Type B pancreatic cell (in vitro differentiated cells): ENCODE measurements at regions not wholly inside any gene's neighbourhood (a gene's known extent, or its start where the extent isn't known, plus 50 kb on each side); places are given as distances from the start of the nearest gene placed in this dataset.
A peak's percentile ranks its signal among the peaks of the same experiment; 100 is the strongest.

Experiments used
- DNase-seq: peaks from one replicate; pipeline ENCODE4 v3.0.0; 2021; ENCODE audit warnings: mixed read lengths; ENCODE audit not compliant: unreplicated experiment; ENCODE audit errors: extremely low spot score
- H3K27ac Mint-ChIP-seq: 2 replicates; pipeline ENCODE4 v1.8.0; 2021; ENCODE audit warnings: mild to moderate bottlenecking, mixed read lengths
- H3K27me3 Mint-ChIP-seq: 2 replicates; pipeline ENCODE4 v1.8.0; 2021; ENCODE audit warnings: mixed read lengths
- H3K36me3 Mint-ChIP-seq: 2 replicates; pipeline ENCODE4 v1.8.0; 2021; ENCODE audit warnings: mixed read lengths
- H3K4me1 Mint-ChIP-seq: one replicate; pipeline ENCODE4 v1.8.0; 2021; ENCODE audit warnings: mixed read lengths; ENCODE audit not compliant: unreplicated experiment
- H3K4me3 Mint-ChIP-seq: 2 replicates; pipeline ENCODE4 v1.8.0; 2021; ENCODE audit warnings: mild to moderate bottlenecking, mixed read lengths
- H3K9me3 Mint-ChIP-seq: 2 replicates; pipeline ENCODE4 v1.8.0; 2021; ENCODE audit warnings: mixed read lengths
- CTCF ChIP-seq: fragments of 200-600 bp; sonication (generic); conservative IDR thresholded peaks from 2 replicates; pipeline ENCODE4 v1.5.0; 2021; ENCODE audit warnings: antibody characterized with exemption, mild to moderate bottlenecking

DNA sequence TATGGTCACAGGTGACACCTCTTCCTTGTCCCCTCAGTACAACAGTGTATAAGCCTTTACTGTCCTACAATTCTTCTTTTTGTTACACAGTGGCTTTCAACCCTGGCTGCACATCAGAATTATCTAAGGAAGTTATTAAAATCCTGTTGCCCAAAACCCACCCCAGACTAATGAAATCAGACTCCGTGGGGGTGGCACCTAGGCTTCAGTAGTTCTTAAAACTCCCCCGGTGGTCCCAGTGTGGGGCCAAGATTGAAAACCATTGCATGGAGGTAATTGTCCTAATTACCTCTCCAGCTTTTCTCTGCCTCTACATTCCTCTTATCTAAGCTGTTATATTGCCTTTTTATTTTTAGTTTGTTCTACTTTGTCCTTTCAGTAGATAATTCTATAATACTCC lies 172.8 kb downstream of the DAD1 start:
- Mint-ChIP-seq H3K27me3 (peaks cover 23% of the 10 kb centered on the region), H3K36me3 (peaks cover 4% of the 10 kb centered on the region), H3K4me1 (peaks cover 46% of the 10 kb centered on the region)

GRCh38 chr14:22415605-22415959 lies 173.4 kb downstream of the DAD1 start:
- H3K27me3 Mint-ChIP-seq: peaks cover 23% of the 10 kb centered on the region
- peaks cover 4% of the 10 kb centered on the region for H3K36me3 Mint-ChIP-seq
- no peak for DNase-seq
- H3K4me1 Mint-ChIP-seq: peaks cover 46% of the 10 kb centered on the region
- no peak for TF ChIP-seq CTCF
- peaks cover 10% of the 10 kb centered on the region for H3K9me3 Mint-ChIP-seq
- H3K27ac Mint-ChIP-seq: no peak overlapping the region
- H3K4me3 Mint-ChIP-seq: peak overlapping the region; percentile 22

More for the DNA sequence above, 172.8 kb downstream of the DAD1 start:
- Mint-ChIP-seq H3K4me3 (no peak overlapping the region), H3K27ac (no peak overlapping the region), H3K9me3 (peaks cover 10% of the 10 kb centered on the region)
- no peak for TF ChIP-seq CTCF
- no peak for DNase-seq

- Mint-ChIP-seq H3K27me3 (peaks cover 20% of the 10 kb centered on the region), H3K9me3 (peaks cover 6% of the 10 kb centered on the region), H3K27ac (no peak overlapping the region), H3K4me1 (peaks cover 43% of the 10 kb centered on the region), H3K36me3 (peaks cover under 1% of the 10 kb centered on the region), H3K4me3 (peak overlapping the region; percentile 22)
- no peak for DNase-seq
- TF ChIP-seq CTCF: no peak
Measured at GRCh38 chr14:22414876-22415604, 174.0 kb downstream of the DAD1 start.

DNA sequence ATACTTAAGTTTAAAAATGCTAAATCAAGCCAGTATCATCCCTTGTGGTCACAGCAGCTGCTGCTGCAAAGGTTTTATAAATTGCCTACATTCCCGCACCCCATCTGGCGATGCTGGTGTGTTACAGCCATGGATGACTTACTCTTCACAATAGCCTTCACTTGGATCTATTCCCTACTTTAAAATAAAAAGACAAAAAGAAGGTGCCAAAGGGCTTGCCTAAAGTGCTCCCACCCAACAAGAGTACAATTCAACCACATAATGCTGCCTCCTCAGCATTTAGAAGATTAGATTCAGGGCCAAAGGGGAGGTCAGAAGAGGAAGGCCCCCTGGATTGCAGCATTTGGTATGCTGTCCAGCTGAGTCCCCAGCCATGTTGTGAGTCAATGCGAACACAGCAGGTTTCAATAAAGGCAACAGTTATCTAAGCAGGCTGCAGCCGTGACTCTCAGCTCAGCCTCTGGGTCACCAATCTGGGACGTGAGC lies 176.1 kb downstream of the DAD1 start:
- no peaks in the 10 kb centered on the region for H3K9me3 Mint-ChIP-seq
- no peak for DNase-seq
- H3K27me3 Mint-ChIP-seq: peaks cover 18% of the 10 kb centered on the region
- H3K4me3 Mint-ChIP-seq: no peak overlapping the region
- no peak overlapping the region for H3K27ac Mint-ChIP-seq
- no peak for TF ChIP-seq CTCF
- peaks cover 37% of the 10 kb centered on the region for H3K4me1 Mint-ChIP-seq
- H3K36me3 Mint-ChIP-seq: no peaks in the 10 kb centered on the region

DNA sequence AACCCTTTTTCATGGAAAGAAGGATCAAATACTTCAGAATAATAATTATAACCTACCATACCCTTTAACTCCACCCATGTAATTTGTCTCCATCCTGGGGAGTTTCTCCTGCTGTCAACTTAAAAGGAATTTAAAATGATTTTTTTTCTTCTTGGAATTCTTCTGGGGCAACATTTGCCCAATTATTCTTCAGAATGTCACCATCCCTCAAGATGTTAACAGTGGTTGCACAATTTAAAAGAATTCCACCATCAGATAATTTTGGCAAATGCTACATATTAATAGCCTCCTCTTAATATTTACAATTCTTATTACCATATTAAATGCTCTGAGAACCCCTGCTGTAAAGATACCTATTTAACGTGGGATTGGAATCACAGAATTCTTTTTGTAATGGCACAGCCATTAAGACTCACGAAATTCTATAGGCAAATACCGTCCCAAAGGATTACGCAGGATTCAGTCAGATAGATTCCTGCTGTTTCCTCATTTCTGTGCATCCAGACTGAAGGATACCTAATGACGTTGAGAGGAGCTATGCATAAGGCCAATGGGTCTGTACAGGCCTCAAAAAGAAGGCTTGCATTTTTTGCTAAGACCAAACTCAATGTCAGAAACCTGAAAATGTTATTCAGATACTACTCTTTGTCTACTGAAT lies 177.5 kb downstream of the DAD1 start:
- Mint-ChIP-seq H3K4me3 (no peak overlapping the region), H3K9me3 (peaks cover 4% of the 10 kb centered on the region), H3K27ac (no peak overlapping the region), H3K4me1 (peaks cover 37% of the 10 kb centered on the region), H3K36me3 (no peaks in the 10 kb centered on the region), H3K27me3 (peaks cover 23% of the 10 kb centered on the region)
- no peak for DNase-seq
- no peak for TF ChIP-seq CTCF
